NK-92 (cell line): ENCODE measurements at regions not wholly inside any gene's neighbourhood (a gene's known extent, or its start where the extent isn't known, plus 50 kb on each side); places are given as distances from the start of the nearest gene placed in this dataset.

ENCODE experiments used
- DNase-seq: peaks from one replicate; lab custom pipeline; 2025; ENCODE audit not compliant: unreplicated experiment; lab: John Stamatoyannopoulos, UW

DNA sequence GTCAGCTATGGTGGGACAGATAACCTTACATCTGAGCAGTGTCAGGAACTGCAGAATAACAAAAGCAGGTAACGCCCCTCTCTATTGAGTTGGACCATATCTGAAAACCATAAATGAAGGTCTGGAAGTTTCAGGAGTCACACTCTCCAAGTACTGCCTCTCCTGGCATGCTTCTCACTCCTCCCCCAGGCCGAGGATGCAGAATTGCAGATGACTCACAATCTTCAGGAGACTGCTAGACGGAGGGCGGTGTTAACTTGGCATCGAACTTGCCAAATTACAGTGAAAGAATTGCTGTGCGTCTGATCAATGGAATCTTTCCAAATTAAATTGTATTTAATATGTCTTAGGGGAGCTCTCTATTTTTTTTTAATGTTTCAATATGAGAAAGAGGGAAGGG lies 67.1 kb upstream of the TRIM2 start:
- DNase-seq = no peak

GRCh38 chr4:153137677-153138630 lies 66.3 kb upstream of the TRIM2 start:
- DNase-seq = no peak

DNA sequence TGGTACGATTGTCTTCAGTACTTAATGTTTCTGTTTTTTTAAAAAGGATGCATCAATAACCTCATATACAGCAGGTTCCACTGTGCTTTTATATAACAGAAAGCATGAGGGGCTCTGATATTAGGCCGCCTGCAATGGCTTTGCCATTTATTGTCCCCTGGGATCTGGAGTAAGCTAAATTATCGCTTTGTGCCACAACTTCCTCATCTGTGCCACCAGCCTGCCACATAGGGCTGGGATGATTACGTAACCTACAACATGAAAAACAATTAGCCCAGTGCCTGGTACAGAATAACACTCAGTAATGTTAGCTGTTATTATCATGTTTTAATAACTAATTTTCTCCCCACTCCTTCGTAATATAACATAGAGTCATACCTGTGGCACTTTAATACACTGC lies 65.5 kb upstream of the TRIM2 start:
- no peak for DNase-seq

- DNase-seq = no peak
Observed at GRCh38 chr4:153140294-153140693, 63.9 kb upstream of the TRIM2 start.

DNA sequence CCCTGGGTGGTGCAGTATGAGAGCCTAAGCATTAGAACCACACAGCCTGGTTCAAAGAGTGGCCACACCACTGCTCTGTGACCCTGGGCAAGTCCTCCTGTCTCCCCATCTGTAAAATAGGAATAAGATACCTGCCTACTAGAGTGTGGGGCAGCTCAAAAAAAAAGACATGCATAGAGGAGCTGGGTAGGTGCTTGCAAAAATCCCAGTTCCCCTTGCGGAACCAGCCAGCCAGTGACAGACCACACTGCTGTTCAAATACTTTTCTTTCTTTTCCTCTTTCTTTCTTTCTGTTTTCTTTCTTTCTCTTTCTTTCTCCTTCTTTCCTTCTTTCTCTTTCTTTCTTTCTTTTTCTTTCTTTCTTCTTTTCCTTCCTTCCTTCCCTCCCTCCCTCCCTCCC lies 63.0 kb upstream of the TRIM2 start:
- no peak for DNase-seq

DNA sequence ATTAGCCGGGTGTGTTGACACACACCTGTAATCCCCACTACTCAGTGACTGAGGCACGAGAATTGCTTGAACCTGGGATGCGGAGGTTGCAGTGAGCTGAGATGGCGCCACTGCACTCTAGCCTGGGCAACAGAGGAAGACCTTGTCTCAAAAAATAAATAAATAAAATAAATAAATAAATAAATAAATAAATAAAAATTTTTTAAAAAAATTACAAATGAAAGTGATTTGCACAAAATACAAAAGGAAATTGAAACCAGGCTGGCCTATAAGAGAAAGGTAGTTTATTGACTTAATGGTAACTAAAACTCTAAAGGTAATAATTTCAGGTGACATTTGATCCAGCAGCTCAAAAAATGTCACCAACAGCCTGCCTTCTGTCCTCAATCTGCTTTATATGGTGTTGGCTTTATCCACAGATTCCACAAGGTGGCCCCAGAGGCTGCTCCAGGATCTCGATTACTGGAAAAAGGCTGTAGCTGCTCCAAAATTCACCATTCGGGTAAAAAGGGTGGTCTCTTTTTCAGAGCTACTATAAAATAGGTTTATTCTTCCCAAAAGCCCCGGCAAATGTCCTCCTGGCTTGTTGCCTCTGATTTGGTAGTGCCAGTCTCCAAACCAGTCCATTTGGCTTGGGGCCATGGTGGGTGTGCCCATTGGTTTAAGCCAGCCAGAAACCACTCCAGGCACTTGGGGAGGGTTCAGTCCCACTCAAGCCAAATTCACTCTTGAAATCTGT lies 61.4 kb upstream of the TRIM2 start:
- DNase-seq = no peak

DNA sequence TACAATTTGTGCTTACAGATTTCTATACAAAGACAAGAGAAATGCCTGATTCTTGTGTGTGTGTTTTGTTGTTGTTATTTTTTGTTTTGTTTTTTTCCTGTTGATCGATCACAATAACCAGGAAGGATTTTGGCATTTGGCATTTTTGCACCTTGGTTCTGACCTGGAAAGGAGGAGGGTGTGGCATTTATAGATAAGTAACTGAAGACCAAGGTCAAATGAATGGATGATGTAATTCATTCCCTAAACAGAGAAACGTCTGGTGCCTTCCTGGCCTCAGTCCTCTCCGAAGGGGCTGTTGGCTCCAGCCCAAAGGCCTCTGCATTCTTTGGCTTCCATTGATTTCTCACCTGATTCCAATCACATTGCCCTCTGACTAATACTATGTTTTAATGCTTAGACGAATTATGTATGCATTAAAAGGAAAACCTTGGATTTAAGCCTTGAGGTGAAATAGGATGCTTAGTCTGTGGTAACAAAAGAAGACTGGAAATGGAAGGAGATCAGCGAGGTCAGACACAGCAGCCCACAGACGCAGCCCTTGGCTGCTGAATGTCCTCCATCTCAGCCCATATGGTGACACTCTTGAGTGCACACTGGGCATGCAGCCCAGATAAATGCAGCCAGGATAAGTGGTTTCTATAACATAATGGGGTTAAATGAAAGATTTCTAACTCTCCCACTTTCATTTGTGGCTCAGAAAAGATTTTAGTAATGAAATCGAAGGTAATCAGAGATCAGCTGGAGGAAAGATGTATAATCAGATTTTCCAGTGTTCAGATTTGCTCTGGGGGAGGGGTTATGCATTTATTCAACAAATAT lies 60.5 kb upstream of the TRIM2 start:
- DNase-seq = no peak

GRCh38 chr4:153146031-153146430 lies 58.2 kb upstream of the TRIM2 start:
- no peak for DNase-seq

DNA sequence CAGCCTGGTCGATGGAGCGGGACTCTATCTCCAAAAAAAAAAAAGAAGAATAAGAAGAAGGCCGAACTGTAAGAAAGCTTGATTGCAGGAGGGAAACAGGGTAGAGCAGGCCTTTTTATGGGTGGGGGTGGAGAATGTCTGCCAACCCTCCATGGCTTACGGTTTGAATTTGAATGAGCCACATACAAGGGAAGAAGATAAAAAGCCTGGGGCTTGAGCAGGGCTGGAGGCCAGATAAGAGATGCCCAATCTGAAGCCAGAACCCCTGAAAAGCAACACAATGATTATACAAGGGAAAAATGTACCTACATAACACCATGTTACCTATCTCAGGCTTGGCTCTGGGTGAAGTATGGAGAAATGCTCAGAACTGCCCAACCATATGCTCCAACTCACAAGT lies 57.3 kb upstream of the TRIM2 start:
- DNase-seq = no peak

GRCh38 chr4:153148791-153149190 lies 55.5 kb upstream of the TRIM2 start:
- no peak for DNase-seq

- DNase-seq = no peak
Observed at GRCh38 chr4:153151535-153152455, 52.4 kb upstream of the TRIM2 start.

DNA sequence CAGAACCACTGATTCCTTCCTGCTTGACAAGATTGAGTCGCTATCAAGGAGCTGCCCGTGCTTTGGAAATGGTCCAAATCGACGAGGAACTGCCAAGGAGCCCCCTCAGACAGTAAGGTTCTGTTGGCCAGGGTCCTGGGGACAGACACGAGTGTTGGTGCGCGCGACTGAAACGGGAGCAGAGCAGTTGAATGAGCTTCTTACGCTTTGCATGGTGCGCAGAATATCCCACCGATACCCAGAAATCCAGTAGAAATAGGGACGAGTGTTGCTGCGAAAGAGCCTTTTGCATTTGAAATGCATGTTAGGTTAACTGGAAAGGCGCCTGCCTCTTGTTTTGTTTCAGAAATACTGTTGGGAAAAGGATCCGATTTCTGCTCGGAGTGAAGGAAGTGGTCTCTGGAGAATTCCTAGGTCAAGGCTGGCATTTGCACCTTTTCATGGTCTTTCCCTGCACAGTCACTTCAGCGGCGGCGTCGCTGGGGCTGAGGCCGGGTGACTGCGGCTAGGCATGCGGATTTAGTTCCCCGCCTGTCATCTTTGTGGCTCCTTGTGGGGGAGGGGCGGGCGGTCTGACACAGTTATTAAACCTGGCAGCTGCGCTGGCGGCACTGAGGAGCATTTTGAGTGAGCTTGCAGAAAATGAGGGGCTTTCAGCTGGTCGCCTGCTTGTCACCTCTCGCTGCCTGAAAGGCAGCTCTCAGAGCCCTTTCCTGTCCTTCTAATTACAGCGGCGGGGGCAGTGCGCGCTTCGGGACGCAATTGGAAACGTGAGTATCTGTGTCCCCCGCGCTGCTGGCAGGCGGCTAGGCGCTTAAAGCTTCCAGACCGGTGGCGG lies 51.5 kb upstream of the TRIM2 start:
- DNase-seq = no peak

GRCh38 chr4:153153339-153153871 lies 50.8 kb upstream of the TRIM2 start:
- no peak for DNase-seq

DNA sequence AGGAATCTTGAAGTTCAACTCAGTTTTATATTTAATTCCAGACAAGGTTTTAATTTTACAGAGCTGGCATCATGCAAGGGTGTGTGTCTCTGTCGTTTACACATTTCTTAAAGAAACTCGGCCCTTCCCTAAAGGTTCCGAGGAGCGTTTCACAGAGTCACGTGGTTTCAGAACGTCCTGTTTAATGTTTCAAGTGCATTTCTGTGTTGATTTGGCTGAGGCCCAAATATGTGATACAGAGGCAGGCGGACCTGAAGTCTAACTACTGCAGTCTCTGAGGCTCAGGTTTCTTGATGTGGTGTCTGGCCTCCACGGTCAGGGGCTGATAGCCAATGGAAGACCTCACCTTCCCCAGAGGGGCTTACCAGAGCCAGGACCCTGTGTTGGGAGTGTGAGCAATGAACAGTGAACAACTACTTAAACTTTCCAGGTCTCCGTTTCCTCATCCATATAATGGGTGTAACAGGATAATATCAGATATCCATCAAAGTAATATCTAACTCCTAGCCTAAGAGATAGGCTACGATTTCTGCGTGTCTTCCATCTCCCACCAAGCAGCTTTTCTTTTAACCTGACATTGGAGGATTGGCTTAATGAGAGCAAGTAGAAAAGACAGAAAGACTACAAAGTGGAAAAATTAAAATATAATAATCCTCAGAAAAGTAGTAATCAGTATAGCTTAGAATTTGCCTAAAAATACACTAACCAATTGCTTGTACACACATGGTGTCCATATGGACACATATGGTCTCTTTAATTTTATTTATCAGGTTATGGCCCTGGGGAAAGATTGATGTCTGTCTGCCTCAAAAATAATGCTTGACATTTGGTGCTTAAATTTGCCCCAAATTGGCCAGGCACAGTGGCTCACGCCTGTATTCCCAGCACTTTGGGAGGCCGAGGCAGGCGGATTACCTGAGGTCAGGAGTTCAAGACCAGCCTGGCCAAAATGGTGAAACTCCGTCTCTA lies 50.0 kb upstream of the TRIM2 start:
- no peak for DNase-seq
